Breast epithelium (tissue), 3 donors: ENCODE measurements at regions not wholly inside any gene's neighbourhood (a gene's known extent, or its start where the extent isn't known, plus 50 kb on each side); places are given as distances from the start of the nearest gene placed in this dataset.
A peak's percentile ranks its signal among the peaks of the same experiment; 100 is the strongest.

Experiments used
- POLR2A ChIP-seq: fragments of 450-650 bp; IDR thresholded peaks from one replicate; pipeline ENCODE4 v1.6.1; 2016; ENCODE audit warnings: antibody characterized with exemption, mild to moderate bottlenecking, moderate library complexity
- POLR2AphosphoS5 ChIP-seq, 3 donors: sonication (generic); formaldehyde crosslinking; IDR thresholded peaks; one replicate each; pipeline ENCODE4 v1.6.1; 2017; ENCODE audit warnings: antibody characterized with exemption in 3 of 3
- TF ChIP-seq, protein P1 (sequence below), 3 donors: fragments of 450-650 bp; IDR thresholded peaks; one replicate each; pipeline ENCODE4 v1.5.1; 2016 to 2017; ENCODE audit warnings: antibody characterized with exemption in 3 of 3, mild to moderate bottlenecking in 3 of 3, moderate library complexity in 3 of 3

DNA sequence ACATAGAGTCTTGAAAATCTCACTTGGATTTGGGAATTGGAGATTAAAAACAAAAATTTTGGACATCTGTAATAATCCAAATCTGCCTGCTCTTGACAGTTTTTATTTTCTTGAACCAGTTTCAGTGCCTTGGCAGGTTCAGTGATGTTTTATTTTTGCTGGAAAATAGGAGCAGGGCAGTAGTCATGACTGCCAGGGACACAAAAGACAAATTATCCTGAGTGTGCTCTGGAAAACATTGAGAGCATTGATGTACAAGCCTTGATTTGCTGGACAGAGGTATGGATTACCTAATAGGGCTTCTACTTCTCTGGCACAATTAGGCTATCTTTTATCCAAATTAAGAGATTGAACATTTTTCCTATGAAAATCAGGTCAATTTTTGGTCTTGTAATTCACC lies 123.4 kb upstream of the SFRP2 start:
- TF ChIP-seq, protein P1, sequence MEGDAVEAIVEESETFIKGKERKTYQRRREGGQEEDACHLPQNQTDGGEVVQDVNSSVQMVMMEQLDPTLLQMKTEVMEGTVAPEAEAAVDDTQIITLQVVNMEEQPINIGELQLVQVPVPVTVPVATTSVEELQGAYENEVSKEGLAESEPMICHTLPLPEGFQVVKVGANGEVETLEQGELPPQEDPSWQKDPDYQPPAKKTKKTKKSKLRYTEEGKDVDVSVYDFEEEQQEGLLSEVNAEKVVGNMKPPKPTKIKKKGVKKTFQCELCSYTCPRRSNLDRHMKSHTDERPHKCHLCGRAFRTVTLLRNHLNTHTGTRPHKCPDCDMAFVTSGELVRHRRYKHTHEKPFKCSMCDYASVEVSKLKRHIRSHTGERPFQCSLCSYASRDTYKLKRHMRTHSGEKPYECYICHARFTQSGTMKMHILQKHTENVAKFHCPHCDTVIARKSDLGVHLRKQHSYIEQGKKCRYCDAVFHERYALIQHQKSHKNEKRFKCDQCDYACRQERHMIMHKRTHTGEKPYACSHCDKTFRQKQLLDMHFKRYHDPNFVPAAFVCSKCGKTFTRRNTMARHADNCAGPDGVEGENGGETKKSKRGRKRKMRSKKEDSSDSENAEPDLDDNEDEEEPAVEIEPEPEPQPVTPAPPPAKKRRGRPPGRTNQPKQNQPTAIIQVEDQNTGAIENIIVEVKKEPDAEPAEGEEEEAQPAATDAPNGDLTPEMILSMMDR (IDR thresholded peaks at IDR 0.05): no peak
- no peak for TF ChIP-seq POLR2A
- TF ChIP-seq POLR2AphosphoS5 (IDR thresholded peaks at IDR 0.05): peak in 1 of 3 donors; percentile 42
